HG02885 (cell line): ENCODE measurements at regions not wholly inside any gene's neighbourhood (a gene's known extent, or its start where the extent isn't known, plus 50 kb on each side); places are given as distances from the start of the nearest gene placed in this dataset.

ENCODE experiments used
- ATAC-seq: cut with Tn5 transposase; IDR thresholded peaks from one replicate; pipeline ENCODE4 v1.9.1; 2021; ENCODE audit warnings: mild to moderate bottlenecking; ENCODE audit not compliant: unreplicated experiment, poor library complexity

DNA sequence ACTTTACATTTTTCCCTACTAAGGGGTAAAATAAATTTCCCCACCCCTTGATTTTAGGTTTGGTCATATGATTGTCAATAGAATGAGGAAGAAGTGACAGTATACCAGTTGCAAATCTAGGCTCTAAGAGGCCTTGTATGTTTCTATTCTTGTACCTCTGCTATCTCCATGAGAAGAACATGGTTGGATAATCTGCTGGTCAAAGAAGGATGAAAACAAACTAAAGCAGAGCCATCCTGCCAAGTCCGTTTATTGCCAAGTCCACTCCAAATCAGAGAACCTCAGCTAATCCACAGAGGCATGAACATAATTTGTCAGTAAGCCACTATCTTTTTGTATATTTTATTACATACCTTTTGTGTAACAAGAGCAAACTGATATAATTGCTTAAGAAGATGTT is 98.0 kb downstream of the CRPPA start:
- no peak for ATAC-seq

DNA sequence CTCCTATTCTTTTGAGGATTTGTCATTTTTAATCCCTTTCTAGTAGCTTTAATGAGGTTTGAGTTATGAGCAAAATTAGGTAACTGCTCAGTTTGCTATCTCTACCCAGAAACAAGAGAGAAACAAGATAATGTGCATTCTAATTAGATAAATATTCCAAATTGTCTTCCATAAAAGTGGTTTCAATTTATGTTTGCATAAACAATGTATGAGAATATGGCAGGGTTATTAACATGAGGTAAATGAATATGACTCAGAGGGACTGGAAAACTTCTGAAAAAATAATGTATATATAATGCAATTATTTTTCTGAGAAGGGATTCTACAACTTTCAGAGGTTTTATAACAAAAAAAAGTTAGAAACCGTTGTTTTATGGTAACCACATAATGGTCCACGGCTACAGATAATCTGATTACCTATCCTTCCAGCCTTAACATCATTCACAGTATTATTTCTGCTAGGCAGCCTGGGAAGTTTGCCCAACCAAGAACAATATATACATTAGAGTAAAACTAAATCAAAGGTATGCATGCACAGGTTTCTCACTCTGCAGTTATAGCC is 101.2 kb downstream of the CRPPA start:
- no peak for ATAC-seq

DNA sequence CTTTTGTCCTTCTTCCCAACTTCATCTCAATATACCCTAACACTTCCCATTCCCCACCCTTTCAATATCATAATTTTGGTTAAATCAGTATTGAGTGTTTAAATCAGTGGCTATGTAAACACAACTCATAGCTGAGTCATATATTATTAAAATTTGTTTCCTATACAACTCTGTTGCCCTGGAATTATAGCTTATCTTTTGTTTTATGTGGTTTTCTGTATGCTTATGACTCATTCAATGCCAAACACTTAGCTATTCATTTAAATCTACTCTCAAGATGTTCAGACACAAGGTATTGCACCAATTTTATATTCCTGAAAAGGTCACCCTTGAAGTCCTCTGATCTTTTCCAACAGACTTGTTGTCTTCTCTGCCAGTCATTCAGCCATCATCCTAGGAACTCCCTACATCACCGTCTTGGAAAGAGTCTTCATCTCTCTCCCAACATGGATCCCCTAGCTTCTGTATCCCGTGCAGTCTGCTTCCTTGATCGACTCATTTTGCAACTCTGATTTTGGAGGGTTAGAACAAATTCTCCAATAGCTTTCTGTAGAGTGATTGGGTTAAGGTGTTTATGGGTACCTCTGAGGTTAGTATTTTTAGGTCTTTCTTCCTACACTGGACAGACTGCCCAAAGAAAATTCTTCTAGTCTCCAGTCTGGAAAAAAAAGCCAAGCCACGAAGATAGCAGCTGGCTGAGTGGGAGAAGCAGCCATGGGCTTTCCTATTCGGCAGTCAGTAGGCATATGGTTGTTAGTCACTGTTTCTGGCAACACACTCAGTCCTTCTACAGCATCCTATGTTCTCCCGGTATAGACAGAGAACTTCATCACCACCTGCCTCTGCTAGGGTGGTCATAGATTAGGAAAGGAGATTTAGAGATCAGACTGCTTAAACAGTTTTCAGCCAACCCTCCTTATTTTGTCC is 102.1 kb downstream of the CRPPA start:
- no peak for ATAC-seq

DNA sequence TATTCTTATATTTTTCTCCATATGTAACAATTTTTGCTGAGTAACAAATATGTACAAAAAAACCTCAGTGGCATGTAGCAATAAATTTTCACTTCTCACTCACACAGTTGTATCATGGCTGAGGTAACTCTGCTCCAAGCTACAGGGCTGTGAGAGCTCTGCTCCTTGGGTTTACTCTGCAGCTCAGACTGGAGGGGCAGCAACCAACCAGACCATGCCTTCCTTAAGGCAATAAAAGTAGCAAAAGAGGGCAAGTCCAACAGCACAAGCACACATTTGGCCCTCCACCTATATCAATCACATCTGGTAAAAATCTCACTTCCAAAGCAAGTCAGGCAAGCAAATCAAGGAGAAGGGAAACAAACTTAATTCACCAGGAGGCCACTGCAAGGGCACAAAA is 102.9 kb downstream of the CRPPA start:
- no peak for ATAC-seq

DNA sequence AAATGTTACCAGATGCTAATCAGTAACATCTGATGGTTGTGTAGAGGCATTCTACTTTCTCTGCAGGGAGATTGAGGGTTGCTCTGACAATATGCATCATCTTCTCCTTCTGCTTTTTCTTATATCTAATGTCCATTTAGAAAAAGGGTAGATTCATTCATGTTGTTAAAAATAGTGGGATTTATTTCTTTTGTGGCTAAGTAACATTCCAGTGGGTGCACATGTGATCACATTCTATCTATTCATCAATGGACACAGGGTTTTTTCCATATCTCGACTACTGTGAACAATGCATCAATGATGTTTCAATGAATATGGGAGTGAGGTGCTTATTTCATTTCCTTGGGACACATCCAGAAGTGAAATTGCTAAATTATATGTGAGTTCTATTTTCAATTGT is 103.9 kb downstream of the CRPPA start:
- ATAC-seq, result no peak

DNA sequence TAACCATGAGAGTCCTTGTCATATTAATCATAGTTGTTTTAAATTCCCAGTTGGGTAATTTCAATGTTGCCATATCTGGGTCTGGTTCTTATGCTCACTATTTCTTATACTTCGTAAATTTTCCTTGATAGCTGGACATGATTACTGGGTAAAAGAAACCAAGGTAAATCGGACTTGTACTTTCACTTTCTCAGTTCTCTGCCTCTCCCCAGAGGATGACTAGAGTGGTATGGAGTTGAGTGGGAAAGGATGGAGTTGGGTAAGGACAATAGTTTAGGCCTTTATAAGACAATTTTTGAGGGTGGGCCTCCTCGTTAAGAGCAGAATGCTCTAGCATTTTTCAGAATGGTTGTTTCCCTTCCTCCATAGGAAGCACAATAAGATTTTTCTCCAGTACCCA is 106.1 kb downstream of the CRPPA start:
- ATAC-seq, result no peak

DNA sequence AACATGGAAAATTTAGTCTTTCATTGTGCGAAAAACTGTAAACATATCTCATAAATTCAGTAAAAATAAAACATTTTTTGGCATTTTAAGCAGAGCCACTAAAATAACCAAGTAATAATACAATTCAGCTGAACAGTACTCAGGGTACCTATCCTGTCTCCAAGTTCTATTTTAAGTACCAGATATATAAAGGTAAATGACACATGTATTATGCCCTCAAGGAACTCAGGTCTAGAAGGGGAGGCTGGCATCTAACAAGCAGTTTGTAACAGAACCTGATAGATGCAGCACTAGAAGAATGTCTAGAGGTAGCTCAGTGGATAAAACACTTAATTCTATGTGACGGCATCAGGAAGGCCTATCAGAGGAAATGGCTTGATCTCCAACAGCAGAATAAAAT is 112.2 kb downstream of the CRPPA start:
- no peak for ATAC-seq

DNA sequence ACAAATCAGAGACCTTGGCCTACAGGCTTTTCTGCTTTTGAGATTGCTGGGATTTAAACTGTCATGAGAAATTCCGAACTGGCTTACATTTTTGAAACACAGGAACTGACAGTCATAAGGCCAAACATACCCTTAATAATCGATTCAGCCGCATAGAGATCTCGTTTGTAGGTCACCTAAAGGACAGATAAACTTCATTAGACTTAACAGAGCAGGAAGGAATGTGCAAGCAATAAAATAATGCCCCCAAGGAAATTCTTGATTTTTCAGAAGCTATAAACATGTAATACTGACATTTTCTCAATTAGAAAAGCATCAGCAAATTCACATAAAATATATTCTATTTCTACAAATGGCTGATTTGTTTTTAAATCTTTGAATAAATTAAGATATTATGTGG is 120.0 kb downstream of the CRPPA start:
- ATAC-seq, result no peak

DNA sequence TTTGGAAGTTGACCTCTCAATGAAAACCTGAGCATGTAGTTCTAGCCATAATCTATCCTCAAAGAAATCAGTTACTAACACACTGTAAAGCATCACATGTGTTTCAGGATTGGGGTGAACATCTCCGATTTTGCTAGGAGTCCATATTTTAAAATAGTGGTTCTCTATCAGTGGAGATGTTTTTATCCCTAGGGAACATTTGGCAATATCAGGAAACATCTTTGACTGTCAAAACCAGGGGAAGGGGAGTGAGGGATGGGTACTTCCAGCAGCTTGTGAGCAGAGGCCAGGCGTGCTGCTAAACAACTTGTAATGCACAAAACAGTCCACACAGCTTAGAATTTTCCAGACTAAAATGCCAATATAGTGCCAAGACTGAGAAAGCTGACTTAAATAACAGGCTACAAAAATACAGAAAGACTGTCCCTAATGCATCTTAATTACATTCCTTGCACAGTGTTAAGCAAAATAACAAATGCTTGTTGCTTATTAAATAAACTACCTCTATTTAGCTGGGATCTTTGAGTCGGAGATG is 120.9 kb downstream of the CRPPA start:
- no peak for ATAC-seq

DNA sequence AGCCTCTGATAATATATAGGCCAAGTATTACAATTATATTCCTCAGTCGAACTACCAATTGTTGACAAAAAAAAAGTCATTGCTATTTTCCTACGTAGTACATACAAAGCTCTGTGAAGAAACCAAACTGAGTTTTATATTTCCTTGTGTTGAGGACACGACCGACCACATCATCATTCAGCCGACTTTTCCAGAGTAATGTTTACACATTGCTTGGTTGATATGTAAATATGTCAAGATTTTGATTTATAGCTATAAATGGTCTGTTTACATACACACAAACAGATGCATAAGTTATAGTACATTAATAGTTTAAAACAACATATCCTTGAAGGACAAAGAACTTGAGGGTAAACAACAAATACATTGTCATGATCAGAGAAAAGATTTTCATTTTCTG is 121.5 kb downstream of the CRPPA start:
- no peak for ATAC-seq

DNA sequence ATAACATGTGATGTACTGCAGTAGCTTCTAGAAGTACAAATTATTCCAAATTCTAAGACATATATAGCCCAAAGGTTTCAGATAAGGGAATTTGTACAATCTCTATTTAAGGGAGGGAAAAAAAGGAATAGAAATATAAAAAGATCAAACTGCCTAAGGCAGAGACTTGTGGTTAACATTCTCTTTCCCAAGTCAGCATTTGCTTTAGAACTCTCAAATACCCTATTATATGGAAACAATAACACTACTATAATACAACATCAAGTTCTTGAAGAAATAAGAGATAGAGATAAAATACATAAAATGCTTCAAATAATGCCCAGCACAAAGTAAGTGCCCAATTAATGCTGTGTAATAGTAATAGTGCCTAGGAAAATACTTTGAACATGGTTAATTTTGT is 123.1 kb downstream of the CRPPA start:
- no peak for ATAC-seq

DNA sequence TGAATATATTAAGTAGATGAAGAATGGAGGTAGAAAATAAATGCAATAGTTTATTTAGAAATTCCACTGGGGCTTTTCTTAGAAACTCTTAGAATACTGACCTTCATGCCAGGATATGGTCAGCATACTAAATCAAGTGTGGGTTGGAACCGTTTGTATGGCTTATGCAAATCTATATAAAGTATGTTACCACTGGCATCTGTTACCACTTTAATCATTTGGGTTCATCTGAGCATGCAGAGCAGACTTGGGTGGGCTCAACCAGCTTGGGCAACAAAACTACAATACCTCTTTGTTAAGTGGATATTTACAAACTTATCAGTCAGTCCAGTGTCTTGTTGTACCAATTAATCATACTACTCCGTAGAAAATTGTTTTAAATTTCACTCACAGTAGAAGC is 125.8 kb downstream of the CRPPA start:
- ATAC-seq, result no peak

DNA sequence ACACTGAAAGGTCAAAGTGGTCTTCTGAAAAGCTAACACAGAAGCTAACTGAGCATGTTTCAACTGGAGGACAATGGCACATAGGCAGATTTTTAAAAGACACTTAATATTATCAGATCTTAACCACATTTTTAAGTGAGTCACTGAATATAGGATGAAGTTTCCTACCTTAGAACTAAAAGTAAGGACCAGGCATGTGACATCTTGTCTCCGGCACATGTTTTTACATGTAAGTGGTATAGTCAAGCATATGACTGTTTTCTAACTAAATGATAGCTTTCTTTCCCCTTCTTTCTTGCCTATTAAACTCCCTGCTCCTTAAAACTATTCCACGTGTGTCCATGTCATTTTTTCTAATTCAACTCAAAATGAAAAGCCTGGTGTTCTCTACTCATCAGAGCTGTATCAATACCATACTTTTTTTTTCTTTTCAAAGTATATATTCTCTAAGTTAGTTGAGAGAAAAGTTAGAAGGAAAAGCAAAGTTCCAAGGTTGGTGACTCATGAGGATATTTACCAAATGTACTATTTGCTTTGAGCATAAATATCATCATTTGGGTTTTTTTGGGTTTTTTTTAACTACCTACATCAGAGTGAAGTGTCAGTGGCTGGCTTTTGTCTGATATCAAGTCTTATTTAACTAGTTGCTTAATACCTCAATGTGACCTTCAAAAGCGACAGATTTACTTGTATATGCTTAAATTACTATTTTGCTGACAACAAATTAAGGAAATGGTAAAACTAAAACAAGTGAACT is 127.5 kb downstream of the CRPPA start:
- no peak for ATAC-seq

DNA sequence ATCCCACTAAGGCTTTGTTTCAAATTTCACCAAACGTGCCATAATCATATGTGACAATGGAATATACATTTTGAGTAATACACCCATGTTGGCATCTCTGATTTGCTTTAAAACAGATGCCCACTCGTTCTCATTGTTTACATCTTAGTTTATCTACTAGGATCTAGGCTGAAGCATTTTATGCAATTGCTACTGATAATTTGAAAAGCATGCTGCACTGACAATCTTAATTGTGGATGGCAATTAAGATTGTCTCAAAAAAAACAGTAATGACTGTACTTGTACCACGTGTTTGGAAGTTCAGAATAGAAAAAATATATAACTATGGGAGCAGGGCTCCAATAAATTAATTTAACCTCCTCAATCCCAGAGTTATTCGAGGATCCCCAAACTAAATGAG is 136.8 kb downstream of the CRPPA start:
- ATAC-seq, result no peak

DNA sequence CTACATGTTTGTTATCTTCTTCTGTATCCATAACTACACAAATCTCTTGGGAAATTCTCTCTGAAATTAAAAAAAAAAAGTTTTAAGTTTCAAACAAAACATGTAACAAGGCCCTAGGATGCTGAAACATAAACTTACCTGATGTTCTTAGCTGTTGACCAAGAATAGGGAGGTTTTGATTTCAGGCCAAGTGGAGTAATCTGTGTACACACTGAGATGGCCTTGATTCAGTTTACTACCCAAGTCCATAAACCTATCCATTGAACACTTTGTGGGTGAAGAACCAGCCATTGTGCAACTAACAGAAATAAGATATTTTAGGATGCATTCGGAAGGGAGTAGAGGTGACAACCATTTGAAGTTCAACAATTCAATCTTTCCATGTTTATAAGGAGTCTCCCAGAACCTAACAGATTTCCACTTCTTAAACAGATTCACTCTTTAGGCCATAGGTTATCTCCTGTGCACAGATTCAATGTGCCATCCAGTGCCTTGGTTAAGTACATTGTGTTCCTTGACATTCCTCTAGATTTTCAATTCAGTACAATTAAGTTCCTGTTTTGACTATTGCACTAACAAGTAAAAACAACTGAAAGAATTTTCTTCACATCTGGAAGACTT is 143.1 kb downstream of the CRPPA start:
- no peak for ATAC-seq

DNA sequence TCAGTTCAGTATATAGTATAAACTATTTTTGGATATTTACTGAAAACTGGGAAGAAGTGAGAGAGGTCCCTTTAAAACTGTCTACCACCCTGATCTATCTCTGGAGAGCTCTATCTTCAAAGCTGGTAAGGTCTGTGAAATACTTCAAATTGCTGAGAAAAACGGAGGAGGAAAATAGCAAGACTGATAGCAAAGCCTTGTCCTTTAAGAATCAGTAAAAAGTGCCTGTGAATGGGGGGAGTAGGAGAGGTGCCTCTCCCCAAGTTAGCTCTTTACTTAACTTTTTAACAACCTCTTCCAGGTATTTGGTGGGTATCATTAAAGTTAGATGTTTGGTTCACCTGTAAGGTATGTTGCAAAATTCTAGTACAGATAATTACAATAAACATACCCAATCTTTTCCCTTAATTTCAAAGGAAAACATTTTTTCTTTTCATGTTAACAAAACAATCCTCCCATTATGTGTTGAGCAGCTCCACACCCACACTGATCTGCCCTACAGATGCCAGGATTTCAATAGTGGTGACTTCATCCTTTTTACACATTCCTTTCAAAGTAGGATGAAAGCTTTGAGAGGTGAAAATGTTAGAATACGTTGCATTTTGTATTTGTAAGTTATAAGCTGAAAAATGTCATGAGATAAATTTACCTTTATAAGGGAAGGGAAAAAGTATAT is 149.2 kb downstream of the CRPPA start:
- no peak for ATAC-seq

DNA sequence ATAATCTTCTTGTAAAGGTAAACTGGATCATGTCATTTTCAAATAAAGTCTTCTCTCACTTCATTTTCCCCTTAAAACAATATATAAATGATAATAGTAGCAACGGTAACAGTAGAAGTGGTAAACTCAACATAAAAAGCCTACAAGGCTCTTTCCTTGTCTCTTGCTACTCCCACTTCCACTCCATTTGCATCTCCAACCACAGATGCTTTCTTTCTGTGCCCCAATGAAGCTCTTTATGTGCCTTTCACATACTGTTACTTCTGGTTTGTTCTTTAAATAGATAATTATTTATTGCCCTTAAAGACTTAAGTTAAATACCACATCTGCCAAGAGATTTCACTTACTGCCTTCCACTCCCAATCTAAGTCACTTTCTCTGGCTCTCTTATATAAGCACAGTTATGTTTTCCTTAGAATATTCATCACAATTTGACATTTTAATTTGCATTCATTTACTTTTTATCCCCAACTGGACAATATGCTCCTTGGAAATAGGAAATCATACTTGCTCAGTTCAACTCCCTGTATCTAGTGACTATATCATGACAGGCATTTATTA is 149.9 kb downstream of the CRPPA start:
- ATAC-seq, result peak; percentile 61

DNA sequence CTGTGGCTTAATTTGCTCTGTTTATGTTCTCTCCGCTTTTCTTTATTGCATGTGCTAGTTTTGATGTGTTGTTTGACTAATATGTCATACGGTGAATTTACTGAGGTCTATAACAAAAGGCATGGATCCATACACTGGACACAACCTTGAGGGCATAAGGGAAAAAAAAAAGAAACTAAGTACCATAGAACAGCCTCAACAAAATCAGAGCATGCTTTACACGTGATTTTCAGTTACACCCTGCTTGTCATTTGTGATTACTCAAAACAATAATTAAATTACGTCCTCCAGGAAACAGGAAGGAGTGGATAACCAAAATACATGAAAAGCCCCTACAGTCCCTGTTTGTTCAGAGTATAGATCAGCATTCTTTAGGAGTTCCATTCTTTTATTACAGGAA is 150.5 kb downstream of the CRPPA start:
- ATAC-seq, result no peak

DNA sequence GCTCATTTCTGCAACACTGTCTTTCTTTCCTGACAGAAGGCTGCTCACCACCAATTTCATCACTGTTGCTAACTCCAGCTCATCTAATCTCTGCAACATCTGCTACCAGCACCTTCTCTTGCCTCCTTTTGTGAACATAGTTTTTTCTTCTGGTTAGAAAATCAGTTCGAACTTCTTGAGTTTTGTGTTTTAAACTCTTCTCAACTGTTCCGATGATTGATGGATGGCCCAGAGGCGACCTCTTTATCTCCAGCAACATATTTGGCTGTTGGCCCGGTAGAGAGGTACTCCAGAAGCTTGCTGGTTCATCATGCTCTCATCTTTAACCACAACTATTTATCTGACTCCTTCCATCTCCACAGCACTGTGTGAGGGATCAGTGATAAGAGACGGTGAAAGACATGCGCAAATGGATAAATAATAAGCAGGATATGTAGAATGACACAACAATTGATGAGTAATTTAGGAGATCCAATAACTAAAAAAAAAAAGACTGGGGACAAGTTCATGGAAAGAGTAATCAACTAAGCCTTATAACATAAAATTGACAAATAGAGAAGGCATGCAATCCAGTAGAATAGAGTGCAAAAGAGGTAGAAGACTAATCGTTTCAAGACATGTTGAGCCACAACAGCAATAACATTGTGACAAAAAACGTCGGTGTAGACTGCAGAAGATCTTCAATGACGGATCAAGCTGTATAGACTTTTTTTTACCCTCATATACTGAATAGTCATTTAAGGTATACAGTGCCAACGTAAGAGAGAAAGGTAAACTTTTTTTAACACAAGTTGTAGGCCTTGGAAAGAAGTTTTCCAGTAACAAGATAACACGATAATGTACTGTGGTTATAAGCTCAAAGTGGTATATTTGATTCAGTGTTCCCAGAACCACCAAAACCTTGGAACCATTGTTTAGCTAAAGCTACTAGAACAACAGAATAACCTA is 152.2 kb downstream of the CRPPA start:
- no peak for ATAC-seq
